ENCODE measurements at regions not wholly inside any gene's neighbourhood (a gene's known extent, or its start where the extent isn't known, plus 50 kb on each side); places are given as distances from the start of the nearest gene placed in this dataset.

DNA sequence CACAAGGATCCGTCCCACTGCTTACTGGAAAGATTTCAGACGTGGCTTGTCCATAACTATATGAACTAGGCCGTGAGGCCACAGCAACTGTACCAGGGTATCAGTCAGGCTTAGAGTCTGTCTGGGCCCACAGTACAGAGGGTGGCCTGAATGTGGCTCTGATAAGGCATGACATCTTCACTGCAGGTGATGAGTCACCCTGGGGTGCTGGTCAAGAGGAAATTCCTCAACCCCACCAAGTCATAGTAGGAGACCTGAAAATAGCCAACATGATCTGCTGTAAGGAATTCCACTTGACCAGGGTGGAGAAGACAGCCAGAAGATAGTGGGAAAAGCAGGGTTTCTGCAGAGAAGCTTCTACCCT lies 107.7 kb downstream of the INHBB start:
- TF ChIP-seq, protein P1, sequence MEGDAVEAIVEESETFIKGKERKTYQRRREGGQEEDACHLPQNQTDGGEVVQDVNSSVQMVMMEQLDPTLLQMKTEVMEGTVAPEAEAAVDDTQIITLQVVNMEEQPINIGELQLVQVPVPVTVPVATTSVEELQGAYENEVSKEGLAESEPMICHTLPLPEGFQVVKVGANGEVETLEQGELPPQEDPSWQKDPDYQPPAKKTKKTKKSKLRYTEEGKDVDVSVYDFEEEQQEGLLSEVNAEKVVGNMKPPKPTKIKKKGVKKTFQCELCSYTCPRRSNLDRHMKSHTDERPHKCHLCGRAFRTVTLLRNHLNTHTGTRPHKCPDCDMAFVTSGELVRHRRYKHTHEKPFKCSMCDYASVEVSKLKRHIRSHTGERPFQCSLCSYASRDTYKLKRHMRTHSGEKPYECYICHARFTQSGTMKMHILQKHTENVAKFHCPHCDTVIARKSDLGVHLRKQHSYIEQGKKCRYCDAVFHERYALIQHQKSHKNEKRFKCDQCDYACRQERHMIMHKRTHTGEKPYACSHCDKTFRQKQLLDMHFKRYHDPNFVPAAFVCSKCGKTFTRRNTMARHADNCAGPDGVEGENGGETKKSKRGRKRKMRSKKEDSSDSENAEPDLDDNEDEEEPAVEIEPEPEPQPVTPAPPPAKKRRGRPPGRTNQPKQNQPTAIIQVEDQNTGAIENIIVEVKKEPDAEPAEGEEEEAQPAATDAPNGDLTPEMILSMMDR (conservative IDR thresholded peaks at IDR 0.05; ENCODE audit: control insufficient read depth, insufficient read depth, low read depth, low read length), result no peak
- no peak overlapping the region for H3K4me3 ChIP-seq (ENCODE audit: control insufficient read depth, low read depth, low read length)
- peak; percentile 35 for DNase-seq (ENCODE audit: low read depth)

DNA sequence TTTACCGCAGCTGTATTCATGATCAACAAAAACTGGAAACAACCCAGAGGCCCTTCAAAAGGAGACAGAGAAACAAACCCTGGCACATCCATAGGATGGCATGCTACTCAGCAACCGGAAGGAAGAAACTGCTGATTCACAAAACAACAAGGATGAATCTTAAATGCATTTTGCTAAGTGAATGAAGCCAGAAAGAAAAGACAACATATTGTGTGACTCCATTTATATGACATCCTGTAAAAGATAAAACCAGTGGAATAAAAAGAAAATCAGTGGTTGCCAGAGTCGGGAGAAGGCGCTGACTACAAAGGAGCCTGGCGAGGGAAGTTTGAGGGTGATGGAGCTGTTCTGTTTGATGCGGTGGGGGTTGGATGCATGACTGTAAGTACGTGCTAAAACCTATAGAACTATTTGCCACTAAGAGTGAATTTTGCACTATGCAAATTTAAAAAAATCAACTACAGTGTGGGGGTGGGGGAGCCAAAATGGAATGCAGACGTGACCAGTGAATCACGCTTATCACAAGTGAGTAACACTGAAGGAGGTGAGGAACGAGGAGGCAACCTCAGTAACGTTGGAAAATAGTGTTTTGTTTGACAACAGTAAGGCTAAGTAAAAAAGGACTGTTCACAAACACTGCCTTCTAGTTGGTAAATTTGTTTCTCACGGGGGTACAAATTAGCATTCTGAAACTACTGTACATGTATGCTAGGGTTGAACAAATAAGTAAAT lies 108.9 kb downstream of the INHBB start:
- no peak overlapping the region for H3K4me3 ChIP-seq (ENCODE audit: control insufficient read depth, low read depth, low read length)
- TF ChIP-seq, protein P1 (conservative IDR thresholded peaks at IDR 0.05; ENCODE audit: control insufficient read depth, insufficient read depth, low read depth, low read length), result no peak
- no peak for DNase-seq (ENCODE audit: low read depth)

DNA sequence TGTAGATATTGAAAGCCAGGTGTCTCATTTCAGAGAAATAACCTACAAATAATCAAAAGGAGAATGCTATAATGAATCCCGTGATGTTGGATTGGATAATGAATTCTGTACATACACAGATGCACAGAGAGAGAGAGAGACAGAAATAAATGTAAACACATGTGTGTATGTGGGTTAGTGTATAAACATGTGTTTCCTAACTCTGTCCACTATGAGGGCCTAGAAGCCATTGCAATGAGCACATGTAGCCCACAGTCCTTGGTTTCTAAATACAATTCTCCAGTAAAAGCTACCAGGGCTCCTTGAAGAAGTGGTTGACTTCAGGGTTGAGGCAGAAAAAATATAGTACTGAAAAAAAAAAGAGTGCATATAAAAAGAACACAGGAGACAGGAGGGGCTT lies 109.5 kb downstream of the INHBB start:
- TF ChIP-seq, protein P1 (conservative IDR thresholded peaks at IDR 0.05; ENCODE audit: control insufficient read depth, insufficient read depth, low read depth, low read length), result no peak
- H3K4me3 ChIP-seq (ENCODE audit: control insufficient read depth, low read depth, low read length), result no peak overlapping the region
- DNase-seq (ENCODE audit: low read depth), result no peak

DNA sequence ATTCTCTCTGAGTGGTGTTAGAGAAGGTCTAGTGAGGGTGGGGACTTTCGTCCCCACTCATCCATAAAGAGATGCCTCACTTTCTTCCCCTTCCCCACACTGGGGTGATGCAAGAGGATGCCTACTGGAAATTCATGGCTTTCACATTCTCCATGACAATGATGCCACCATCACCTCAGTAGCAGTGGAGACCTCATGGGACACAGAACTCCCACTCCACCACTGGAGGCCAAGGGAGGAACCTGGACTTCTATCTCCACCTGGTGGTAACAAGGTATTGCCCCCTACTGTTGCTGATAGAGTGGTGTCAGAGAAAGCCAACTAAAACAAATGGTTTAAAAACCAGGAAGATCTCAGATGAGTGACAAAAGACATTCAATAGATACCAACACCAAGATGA lies 110.9 kb downstream of the INHBB start:
- no peak for DNase-seq (ENCODE audit: low read depth)
- TF ChIP-seq, protein P1 (conservative IDR thresholded peaks at IDR 0.05; ENCODE audit: control insufficient read depth, insufficient read depth, low read depth, low read length), result peak; percentile 5
- no peak overlapping the region for H3K4me3 ChIP-seq (ENCODE audit: control insufficient read depth, low read depth, low read length)

DNA sequence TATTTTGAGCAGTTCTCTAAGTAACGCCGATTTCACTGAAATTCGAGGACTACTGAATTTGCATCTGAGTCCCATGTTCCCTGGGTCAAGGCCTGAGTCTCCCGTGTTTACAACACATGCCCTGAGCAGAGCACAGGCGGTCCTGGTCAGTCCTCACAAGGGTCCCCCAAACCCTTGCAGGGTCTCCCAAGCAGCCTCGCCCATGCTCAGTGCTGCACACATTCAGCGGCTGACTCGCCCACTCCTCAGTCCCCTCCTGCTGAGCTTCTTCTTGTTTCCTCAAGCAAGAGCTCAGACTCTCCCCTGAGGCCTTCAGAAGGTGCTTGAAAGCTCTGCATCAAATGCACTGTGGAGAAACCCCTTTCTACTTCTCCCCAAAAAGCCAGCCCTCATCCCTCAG lies 114.6 kb downstream of the INHBB start:
- TF ChIP-seq, protein P1 (conservative IDR thresholded peaks at IDR 0.05; ENCODE audit: control insufficient read depth, insufficient read depth, low read depth, low read length), result no peak
- H3K4me3 ChIP-seq (ENCODE audit: control insufficient read depth, low read depth, low read length), result no peak overlapping the region
- DNase-seq (ENCODE audit: low read depth), result no peak

DNA sequence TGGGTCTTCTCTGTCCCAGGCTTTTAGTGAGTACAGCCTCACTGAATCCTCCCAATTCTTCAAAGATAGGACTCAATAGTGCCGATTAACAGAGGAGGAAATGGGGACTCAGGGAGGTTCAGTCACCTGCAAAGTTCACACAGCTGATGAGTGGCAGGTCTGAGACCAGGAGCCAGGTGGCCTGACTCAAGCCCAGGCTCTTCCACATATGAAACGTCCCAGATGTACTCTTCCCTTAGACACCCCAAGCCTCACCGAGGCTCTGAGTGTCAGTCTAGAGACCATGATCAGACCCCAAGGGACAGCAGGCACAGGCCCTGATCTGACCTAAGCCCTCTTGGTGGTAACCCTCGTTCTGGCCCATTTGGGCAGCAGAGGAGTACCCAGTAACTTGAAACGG lies 115.2 kb downstream of the INHBB start:
- no peak overlapping the region for H3K4me3 ChIP-seq (ENCODE audit: control insufficient read depth, low read depth, low read length)
- DNase-seq (ENCODE audit: low read depth), result no peak
- TF ChIP-seq, protein P1 (conservative IDR thresholded peaks at IDR 0.05; ENCODE audit: control insufficient read depth, insufficient read depth, low read depth, low read length), result no peak
